IMR-90 (cell line): ENCODE measurements at regions not wholly inside any gene's neighbourhood (a gene's known extent, or its start where the extent isn't known, plus 50 kb on each side); places are given as distances from the start of the nearest gene placed in this dataset.

Experiments
- ATAC-seq: fragments of 200-7000 bp; cut with Tn5 transposase; 2 replicates; pipeline ENCODE4 v1.9.1; 2020; ENCODE audit warnings: low read depth, mild to moderate bottlenecking, moderate library complexity
- BruUV-seq: library from RNA; stranded (reverse); fragments of 400-500 nt; replicated peaks from 2 replicates; lab custom pipeline; 2021; lab: Mats Ljungman, UMichigan
- CTCF ChIA-PET: fragments of 300-600 bp; formaldehyde crosslinking; extraction: SDS; loops from one replicate; lab custom pipeline; 2021; ENCODE audit warnings: antibody characterized with exemption; lab: Yijun Ruan, JAX
- POLR2A ChIA-PET: fragments of 300-600 bp; sonication (Branson Sonifier 250); formaldehyde crosslinking; loops from one replicate; lab custom pipeline; 2022; ENCODE audit warnings: antibody characterized with exemption; ENCODE audit not compliant: unreplicated experiment; lab: Charles Lee
- DNase-seq: peaks from one replicate; pipeline ENCODE4 v3.0.0; 2013
- H2AFZ ChIP-seq: replicated peaks from 2 replicates; pipeline ENCODE3; 2013; ENCODE audit warnings: low read length, mild to moderate bottlenecking; ENCODE audit not compliant: poor library complexity
- H2AK5ac ChIP-seq: 2 replicates; pipeline ENCODE4 v1.6.1; 2013; ENCODE audit warnings: low read depth, low read length, inconsistent platforms
- H2AK9ac ChIP-seq: replicated peaks from 2 replicates; pipeline ENCODE3; 2013; ENCODE audit warnings: mild to moderate bottlenecking, low read depth, low read length, moderate library complexity; ENCODE audit not compliant: poor library complexity
- H2BK120ac ChIP-seq: 2 replicates; pipeline ENCODE4 v1.6.1; 2013; ENCODE audit warnings: low read depth, low read length, inconsistent platforms
- H2BK15ac ChIP-seq: 3 replicates; pipeline ENCODE4 v1.6.1; 2013; ENCODE audit warnings: low read depth, low read length, inconsistent platforms
- H2BK20ac ChIP-seq: 2 replicates; pipeline ENCODE4 v1.6.1; 2013; ENCODE audit warnings: low read depth, mild to moderate bottlenecking, inconsistent platforms, low read length, moderate library complexity
- H2BK5ac ChIP-seq: 2 replicates; pipeline ENCODE4 v1.6.1; 2013; ENCODE audit warnings: mild to moderate bottlenecking, low read depth, low read length, inconsistent platforms; ENCODE audit not compliant: poor library complexity, severe bottlenecking
- H3K14ac ChIP-seq: replicated peaks from 2 replicates; pipeline ENCODE4 v1.6.1; 2013; ENCODE audit warnings: low read depth, low read length, inconsistent platforms
- H3K18ac ChIP-seq: 2 replicates; pipeline ENCODE4 v1.6.1; 2013; ENCODE audit warnings: low read depth, low read length, control low read depth
- H3K23ac ChIP-seq: 2 replicates; pipeline ENCODE4 v1.6.1; 2013; ENCODE audit warnings: low read depth, low read length, inconsistent platforms
- H3K27ac ChIP-seq: 2 replicates; pipeline ENCODE4 v1.5.1; 2013; ENCODE audit warnings: mild to moderate bottlenecking, control low read depth, low read length; ENCODE audit not compliant: insufficient read depth
- H3K27me3 ChIP-seq: 2 replicates; pipeline ENCODE4 v1.6.1; 2013; ENCODE audit warnings: low read length; ENCODE audit not compliant: control insufficient read depth, insufficient read depth
- H3K36me3 ChIP-seq: 2 replicates; pipeline ENCODE4 v1.6.1; 2013; ENCODE audit warnings: low read length, mixed read lengths; ENCODE audit not compliant: control insufficient read depth, insufficient read depth
- H3K4ac ChIP-seq: 2 replicates; pipeline ENCODE4 v1.6.1; 2013; ENCODE audit warnings: low read depth, low read length, inconsistent platforms
- H3K4me1 ChIP-seq: 2 replicates; pipeline ENCODE4 v1.6.1; 2013; ENCODE audit warnings: low read length, mixed read lengths; ENCODE audit not compliant: control insufficient read depth, insufficient read depth
- H3K4me2 ChIP-seq: 2 replicates; pipeline ENCODE4 v1.6.1; 2013; ENCODE audit warnings: low read depth, mild to moderate bottlenecking, control low read depth, low read length, moderate library complexity
- H3K4me3 ChIP-seq: 2 replicates; pipeline ENCODE4 v1.5.1; 2013; ENCODE audit warnings: low read depth, mild to moderate bottlenecking, control low read depth, low read length, moderate library complexity; ENCODE audit not compliant: insufficient read depth
- H3K56ac ChIP-seq: 2 replicates; pipeline ENCODE4 v1.6.1; 2013; ENCODE audit warnings: low read length, inconsistent platforms; ENCODE audit not compliant: insufficient read depth; ENCODE audit errors: extremely low read depth
- H3K79me1 ChIP-seq, 2 experiments: 2 replicates each; pipeline ENCODE4 v1.6.1; 2013; ENCODE audit warnings: low read length in 2 of 2, inconsistent platforms in 1 of 2, low read depth in 1 of 2
- H3K9ac ChIP-seq: 2 replicates; pipeline ENCODE4 v1.6.1; 2013; ENCODE audit warnings: low read depth, low read length, control low read depth
- H3K9me1 ChIP-seq: 2 replicates; pipeline ENCODE4 v1.6.1; 2013; ENCODE audit warnings: low read length, inconsistent platforms; ENCODE audit not compliant: insufficient read depth
- H3K9me3 ChIP-seq: 2 replicates; pipeline ENCODE4 v1.6.1; 2013; ENCODE audit warnings: low read length; ENCODE audit not compliant: control insufficient read depth, insufficient read depth
- H4K20me1 ChIP-seq: 2 replicates; pipeline ENCODE4 v1.6.1; 2013; ENCODE audit warnings: low read length, inconsistent platforms; ENCODE audit not compliant: insufficient read depth
- H4K5ac ChIP-seq: 2 replicates; pipeline ENCODE4 v1.6.1; 2013; ENCODE audit warnings: mild to moderate bottlenecking, low read depth, low read length, control low read depth
- H4K8ac ChIP-seq, 2 experiments: 2 replicates each; pipeline ENCODE4 v1.6.1; 2013; ENCODE audit warnings: low read depth in 2 of 2, low read length in 2 of 2, control low read depth in 1 of 2, inconsistent platforms in 1 of 2
- H4K91ac ChIP-seq: 2 replicates; pipeline ENCODE4 v1.6.1; 2013; ENCODE audit warnings: low read depth, low read length, inconsistent platforms; ENCODE audit not compliant: insufficient read depth
- BHLHE40 ChIP-seq: fragments of 150-350 bp; IDR thresholded peaks from 2 replicates; pipeline ENCODE4 v1.6.1; 2016; ENCODE audit warnings: mild to moderate bottlenecking, low read depth, low read length
- CHD1 ChIP-seq: IDR thresholded peaks from 2 replicates; pipeline ENCODE4 v1.6.1; 2012; ENCODE audit warnings: low read depth, low read length, improper control_type of control experiment
- ELK1 ChIP-seq: fragments of 150-350 bp; IDR thresholded peaks from 2 replicates; pipeline ENCODE4 v1.6.1; 2016; ENCODE audit warnings: low read depth, mild to moderate bottlenecking, low read length, moderate library complexity, borderline replicate concordance
- FOS ChIP-seq: fragments of 150-350 bp; IDR thresholded peaks from 2 replicates; pipeline ENCODE4 v1.6.1; 2016; ENCODE audit warnings: low read depth, low read length
- MAFK ChIP-seq: IDR thresholded peaks from 2 replicates; pipeline ENCODE4 v1.6.1; 2012; ENCODE audit warnings: low read depth, low read length, improper control_type of control experiment
- MXI1 ChIP-seq: IDR thresholded peaks from 2 replicates; pipeline ENCODE4 v1.6.1; 2012; ENCODE audit warnings: low read depth, mild to moderate bottlenecking, low read length, moderate library complexity, borderline replicate concordance
- NFE2L2 ChIP-seq: fragments of 150-350 bp; IDR thresholded peaks from 2 replicates; pipeline ENCODE4 v1.6.1; 2016; ENCODE audit warnings: low read depth, mild to moderate bottlenecking, low read length
- POLR2A ChIP-seq: IDR thresholded peaks from 2 replicates; pipeline ENCODE4 v1.6.1; 2012; ENCODE audit warnings: mild to moderate bottlenecking, low read depth, low read length
- RAD21 ChIP-seq: IDR thresholded peaks from 2 replicates; pipeline ENCODE4 v1.6.1; 2012; ENCODE audit warnings: low read length, improper control_type of control experiment
- RCOR1 ChIP-seq: IDR thresholded peaks from 2 replicates; pipeline ENCODE4 v1.6.1; 2012; ENCODE audit warnings: mild to moderate bottlenecking, low read length, improper control_type of control experiment; ENCODE audit not compliant: insufficient replicate concordance
- RFX5 ChIP-seq: IDR thresholded peaks from 2 replicates; pipeline ENCODE4 v1.8.0; 2012; ENCODE audit warnings: low read depth, mild to moderate bottlenecking, low read length, moderate library complexity
- SMC3 ChIP-seq: fragments of 150-350 bp; IDR thresholded peaks from 2 replicates; pipeline ENCODE4 v1.6.1; 2016; ENCODE audit warnings: low read depth, mild to moderate bottlenecking, antibody characterized with exemption, low read length, moderate library complexity
- USF2 ChIP-seq: fragments of 150-350 bp; IDR thresholded peaks from 2 replicates; pipeline ENCODE4 v1.6.1; 2017; ENCODE audit warnings: mild to moderate bottlenecking, antibody characterized with exemption, low read length, low read depth
- WGBS, 2 experiments: methylation state at CpG; one replicate each; pipeline versions ENCODE4 v1.1.5 to v1.1.7; 2013; ENCODE audit warnings: missing lambda C conversion rate in 2 of 2; ENCODE audit not compliant: insufficient read length in 1 of 2; ENCODE audit errors: extremely low coverage in 2 of 2; 5-methylcytosine and 5-hydroxymethylcytosine counted together
- dilution Hi-C: fragments of 300-500 bp; cut with HindIII; formaldehyde crosslinking; loops from one replicate; pipeline ENCODE4 v1.14.3; 2018; ENCODE audit warnings: low sequenced_read_pairs; ENCODE audit not compliant: unreplicated experiment
- in situ Hi-C: fragments of 300-500 bp; cut with MboI; formaldehyde crosslinking; loops from 3 replicates; pipeline ENCODE4 v1.14.3; 2019; ENCODE audit warnings: low sequenced_read_pairs, inconsistent platforms, mixed read lengths
- intact Hi-C: fragments of 100-400 bp; cut with micrococcal nuclease; formaldehyde crosslinking; loops from 2 replicates; pipeline ENCODE4 v1.10.0; 2022
- TF ChIP-seq, protein P1 (sequence below): conservative IDR thresholded peaks from 2 replicates; pipeline ENCODE4 v1.5.1; 2012; ENCODE audit warnings: mild to moderate bottlenecking, low read depth, low read length, improper control_type of control experiment

DNA sequence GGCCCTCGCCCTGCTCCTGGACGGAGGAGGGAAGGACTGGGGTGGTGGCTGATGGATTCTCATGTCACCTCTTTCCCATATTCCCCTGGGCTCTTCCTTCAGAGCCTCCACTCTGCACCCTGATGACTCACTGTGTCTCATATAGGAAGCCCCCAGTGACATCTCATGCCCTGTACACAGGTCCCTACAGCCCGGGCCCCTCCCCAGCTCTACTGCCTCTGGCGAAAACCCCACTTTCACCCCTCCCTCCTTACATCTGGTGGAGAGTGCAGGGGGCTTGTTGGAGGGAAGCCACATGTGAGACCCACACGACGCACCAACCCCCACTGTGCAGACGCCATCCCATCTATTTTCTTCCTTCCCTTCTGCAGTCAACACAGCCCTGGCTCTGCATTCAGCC, 72.8 kb upstream of the ZNF479 start:
- Histone ChIP-seq H3K9ac (no peak overlapping the region), H4K5ac (no peak overlapping the region), H3K4me1 (no peaks in the 10 kb centered on the region), H4K91ac (no peak overlapping the region), H3K27ac (no peak overlapping the region), H3K14ac (no peak overlapping the region), H3K9me3 (peaks cover 46% of the 10 kb centered on the region), H4K20me1 (no peaks in the 10 kb centered on the region), H3K4ac (no peak overlapping the region), H3K23ac (no peak overlapping the region), H2AFZ (no peak overlapping the region), H3K27me3 (no peaks in the 10 kb centered on the region), H4K8ac (no peak overlapping the region), H2BK5ac (no peak overlapping the region), H2BK20ac (no peak overlapping the region), H2AK9ac (no peak overlapping the region), H3K9me1 (no peaks in the 10 kb centered on the region), H2AK5ac (no peak overlapping the region), H3K18ac (no peak overlapping the region), H3K4me3 (no peak overlapping the region), H3K4me2 (no peak overlapping the region), H3K36me3 (no peaks in the 10 kb centered on the region), H3K79me1 (no peaks in the 10 kb centered on the region), H3K56ac (no peak overlapping the region), H2BK120ac (no peak overlapping the region), H2BK15ac (no peak overlapping the region)
- DNase-seq, result no peak
- POLR2A ChIA-PET, result no interaction called here
- BruUV-seq, result no TSS peak
- ATAC-seq, result no peak
- in situ Hi-C loops (no loop called here), intact Hi-C loops (no loop called here), dilution Hi-C loops (no loop called here)
- no CpG with 5 or more reads among the region's 7 CpGs for WGBS, 2 experiments
- TF ChIP-seq RAD21 (no peak), RCOR1 (no peak), NFE2L2 (no peak), RFX5 (no peak), ELK1 (no peak), FOS (no peak), SMC3 (no peak), MAFK (no peak), BHLHE40 (no peak), CHD1 (no peak), USF2 (no peak), MXI1 (no peak), POLR2A (no peak)
- TF ChIP-seq, protein P1, sequence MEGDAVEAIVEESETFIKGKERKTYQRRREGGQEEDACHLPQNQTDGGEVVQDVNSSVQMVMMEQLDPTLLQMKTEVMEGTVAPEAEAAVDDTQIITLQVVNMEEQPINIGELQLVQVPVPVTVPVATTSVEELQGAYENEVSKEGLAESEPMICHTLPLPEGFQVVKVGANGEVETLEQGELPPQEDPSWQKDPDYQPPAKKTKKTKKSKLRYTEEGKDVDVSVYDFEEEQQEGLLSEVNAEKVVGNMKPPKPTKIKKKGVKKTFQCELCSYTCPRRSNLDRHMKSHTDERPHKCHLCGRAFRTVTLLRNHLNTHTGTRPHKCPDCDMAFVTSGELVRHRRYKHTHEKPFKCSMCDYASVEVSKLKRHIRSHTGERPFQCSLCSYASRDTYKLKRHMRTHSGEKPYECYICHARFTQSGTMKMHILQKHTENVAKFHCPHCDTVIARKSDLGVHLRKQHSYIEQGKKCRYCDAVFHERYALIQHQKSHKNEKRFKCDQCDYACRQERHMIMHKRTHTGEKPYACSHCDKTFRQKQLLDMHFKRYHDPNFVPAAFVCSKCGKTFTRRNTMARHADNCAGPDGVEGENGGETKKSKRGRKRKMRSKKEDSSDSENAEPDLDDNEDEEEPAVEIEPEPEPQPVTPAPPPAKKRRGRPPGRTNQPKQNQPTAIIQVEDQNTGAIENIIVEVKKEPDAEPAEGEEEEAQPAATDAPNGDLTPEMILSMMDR, result no peak
- CTCF ChIA-PET, result no interaction called here
